GM19240 (cell line): ENCODE measurements at regions not wholly inside any gene's neighbourhood (a gene's known extent, or its start where the extent isn't known, plus 50 kb on each side); places are given as distances from the start of the nearest gene placed in this dataset.
"Not testable (repeated sequence)": the region's sequence is repeated elsewhere in the genome, so short reads cannot be mapped to it uniquely, and the experiment has no call there.

ENCODE experiments used
- DNase-seq: peaks from one replicate; pipeline ENCODE4 v3.0.0; 2011; ENCODE audit warnings: low spot score; ENCODE audit not compliant: insufficient read length

- no peak for DNase-seq
Measured at GRCh38 chr6:122248001-122248669, 151.3 kb upstream of the HSF2 start.

GRCh38 chr6:122248844-122249243, 150.6 kb upstream of the HSF2 start:
- DNase-seq, result no peak

- DNase-seq, result no peak
Measured at GRCh38 chr6:122258839-122259238, 140.6 kb upstream of the HSF2 start.

GRCh38 chr6:122264557-122264956, 134.9 kb upstream of the HSF2 start:
- DNase-seq, result no peak

GRCh38 chr6:122265755-122266154, 133.7 kb upstream of the HSF2 start:
- DNase-seq, result no peak

GRCh38 chr6:122268394-122268793, 131.1 kb upstream of the HSF2 start:
- DNase-seq, result no peak

GRCh38 chr6:122276637-122277036, 122.8 kb upstream of the HSF2 start:
- DNase-seq, result no peak

- not testable (repeated sequence) for DNase-seq
Measured at GRCh38 chr6:122280105-122281021, 119.1 kb upstream of the HSF2 start.

- no peak for DNase-seq
Measured at GRCh38 chr6:122283884-122284283, 115.6 kb upstream of the HSF2 start.

GRCh38 chr6:122284848-122285247, 114.6 kb upstream of the HSF2 start:
- no peak for DNase-seq

- DNase-seq, result no peak
Measured at GRCh38 chr6:122285292-122285913, 114.0 kb upstream of the HSF2 start.

- no peak for DNase-seq
Measured at GRCh38 chr6:122286512-122286911, 112.9 kb upstream of the HSF2 start.

- no peak for DNase-seq
Measured at GRCh38 chr6:122289762-122290539, 109.5 kb upstream of the HSF2 start.

- no peak for DNase-seq
Measured at GRCh38 chr6:122297010-122297409, 102.4 kb upstream of the HSF2 start.

GRCh38 chr6:122302067-122302466, 97.4 kb upstream of the HSF2 start:
- no peak for DNase-seq

- no peak for DNase-seq
Measured at GRCh38 chr6:122307577-122307976, 91.9 kb upstream of the HSF2 start.

- no peak for DNase-seq
Measured at GRCh38 chr6:122308074-122308473, 91.4 kb upstream of the HSF2 start.

- no peak for DNase-seq
Measured at GRCh38 chr6:122315842-122316241, 83.6 kb upstream of the HSF2 start.

GRCh38 chr6:122322824-122323223, 76.6 kb upstream of the HSF2 start:
- DNase-seq, result no peak

GRCh38 chr6:122323361-122323760, 76.1 kb upstream of the HSF2 start:
- DNase-seq, result no peak

- no peak for DNase-seq
Measured at GRCh38 chr6:122330315-122330714, 69.1 kb upstream of the HSF2 start.
